Fibroblast of the aortic adventitia (primary cell): ENCODE measurements at regions not wholly inside any gene's neighbourhood (a gene's known extent, or its start where the extent isn't known, plus 50 kb on each side); places are given as distances from the start of the nearest gene placed in this dataset.

Experiments used
- DNase-seq: peaks from one replicate; pipeline ENCODE4 v3.0.0-alpha.2; 2010; ENCODE audit warnings: low read depth
- H3K4me3 ChIP-seq: 2 replicates; pipeline ENCODE4 v1.5.1; 2011; ENCODE audit warnings: low read depth, mild to moderate bottlenecking, control low read depth, low read length, moderate library complexity
- TF ChIP-seq, protein P1 (sequence below): IDR thresholded peaks from 2 replicates; pipeline ENCODE4 v1.5.1; 2011; ENCODE audit warnings: mild to moderate bottlenecking, low read length, control low read depth, inconsistent platforms; ENCODE audit not compliant: insufficient read depth

DNA sequence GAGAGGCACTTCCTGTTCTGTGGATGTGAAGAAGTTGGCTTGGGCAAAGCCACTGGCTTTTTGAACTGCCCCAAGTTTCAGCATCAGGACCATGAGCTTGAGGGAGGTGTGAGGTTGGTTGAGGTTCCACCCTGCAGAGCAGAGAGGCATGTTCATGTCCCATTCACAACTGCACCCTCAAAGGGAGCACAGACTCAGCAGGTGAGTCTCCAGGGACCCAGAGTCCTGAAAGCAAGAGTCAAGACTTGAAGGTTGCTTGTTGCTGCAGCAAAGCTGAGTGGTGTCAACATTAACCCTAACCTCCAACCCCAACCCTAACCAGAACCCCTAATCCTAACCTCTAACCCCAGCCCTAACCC lies 556.3 kb downstream of the BRD1 start:
- no peak overlapping the region for H3K4me3 ChIP-seq
- TF ChIP-seq, protein P1, sequence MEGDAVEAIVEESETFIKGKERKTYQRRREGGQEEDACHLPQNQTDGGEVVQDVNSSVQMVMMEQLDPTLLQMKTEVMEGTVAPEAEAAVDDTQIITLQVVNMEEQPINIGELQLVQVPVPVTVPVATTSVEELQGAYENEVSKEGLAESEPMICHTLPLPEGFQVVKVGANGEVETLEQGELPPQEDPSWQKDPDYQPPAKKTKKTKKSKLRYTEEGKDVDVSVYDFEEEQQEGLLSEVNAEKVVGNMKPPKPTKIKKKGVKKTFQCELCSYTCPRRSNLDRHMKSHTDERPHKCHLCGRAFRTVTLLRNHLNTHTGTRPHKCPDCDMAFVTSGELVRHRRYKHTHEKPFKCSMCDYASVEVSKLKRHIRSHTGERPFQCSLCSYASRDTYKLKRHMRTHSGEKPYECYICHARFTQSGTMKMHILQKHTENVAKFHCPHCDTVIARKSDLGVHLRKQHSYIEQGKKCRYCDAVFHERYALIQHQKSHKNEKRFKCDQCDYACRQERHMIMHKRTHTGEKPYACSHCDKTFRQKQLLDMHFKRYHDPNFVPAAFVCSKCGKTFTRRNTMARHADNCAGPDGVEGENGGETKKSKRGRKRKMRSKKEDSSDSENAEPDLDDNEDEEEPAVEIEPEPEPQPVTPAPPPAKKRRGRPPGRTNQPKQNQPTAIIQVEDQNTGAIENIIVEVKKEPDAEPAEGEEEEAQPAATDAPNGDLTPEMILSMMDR, result no peak
- no peak for DNase-seq

DNA sequence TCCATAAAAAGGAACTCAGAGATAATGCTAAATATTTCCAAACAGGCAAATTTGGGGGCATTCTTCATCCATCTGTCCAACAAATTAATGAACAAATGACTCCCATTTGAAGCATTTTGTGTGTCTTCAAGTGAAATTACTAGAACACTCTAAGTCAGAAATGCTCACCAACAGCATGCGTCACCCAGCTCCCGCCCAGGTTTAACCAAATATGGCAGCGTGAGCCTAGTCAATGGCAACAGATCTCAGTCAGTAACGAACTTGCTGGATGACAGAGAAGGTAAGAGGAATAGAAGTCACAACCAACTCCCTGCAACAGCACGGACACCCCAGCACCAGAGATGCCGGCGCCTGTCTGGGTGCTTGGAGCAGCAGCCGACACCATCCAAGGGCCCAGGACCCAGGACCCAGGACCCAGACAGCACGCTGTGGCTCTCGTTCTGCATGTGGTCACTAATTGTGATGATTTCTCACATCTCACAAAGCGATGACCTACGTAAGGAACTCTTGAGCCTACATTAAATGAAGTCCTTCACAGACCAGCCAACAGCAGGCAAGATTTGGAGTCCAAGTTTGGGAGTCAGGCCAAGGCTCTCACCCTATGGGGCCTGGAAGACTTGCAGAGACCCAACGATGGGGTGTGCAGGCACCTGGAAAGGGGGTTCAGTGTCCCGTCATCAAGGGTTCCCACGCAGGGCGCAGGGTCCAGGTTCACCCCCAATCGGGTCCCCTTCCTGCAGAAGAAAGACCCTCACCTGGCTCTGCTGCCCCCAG lies 556.9 kb downstream of the BRD1 start:
- TF ChIP-seq, protein P1, result no peak
- no peak overlapping the region for H3K4me3 ChIP-seq

DNA sequence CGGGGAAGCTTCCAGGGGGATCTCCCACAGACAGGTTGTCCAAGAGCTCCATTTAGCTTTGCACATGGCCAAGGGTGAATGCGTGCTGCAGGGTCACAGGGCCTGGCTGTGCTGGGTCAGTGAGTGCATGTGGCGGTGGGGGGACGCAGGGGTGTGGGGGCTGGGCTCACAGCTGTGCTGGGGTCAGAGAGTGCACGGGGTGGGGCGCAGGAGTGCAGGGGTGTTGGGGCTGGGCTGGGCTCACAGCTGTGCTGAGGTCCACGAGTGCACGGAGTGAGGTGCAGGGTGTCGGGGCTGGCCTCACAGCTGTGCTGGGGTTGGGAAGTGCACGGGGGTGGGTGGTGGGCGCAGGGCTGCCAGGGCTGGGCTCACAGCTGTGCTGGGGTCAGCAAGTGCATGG lies 557.7 kb downstream of the BRD1 start:
- no peak for DNase-seq
- H3K4me3 ChIP-seq, result no peak overlapping the region
- TF ChIP-seq, protein P1, result no peak

More for the DNA sequence above, 556.9 kb downstream of the BRD1 start:
- DNase-seq, result no peak

DNA sequence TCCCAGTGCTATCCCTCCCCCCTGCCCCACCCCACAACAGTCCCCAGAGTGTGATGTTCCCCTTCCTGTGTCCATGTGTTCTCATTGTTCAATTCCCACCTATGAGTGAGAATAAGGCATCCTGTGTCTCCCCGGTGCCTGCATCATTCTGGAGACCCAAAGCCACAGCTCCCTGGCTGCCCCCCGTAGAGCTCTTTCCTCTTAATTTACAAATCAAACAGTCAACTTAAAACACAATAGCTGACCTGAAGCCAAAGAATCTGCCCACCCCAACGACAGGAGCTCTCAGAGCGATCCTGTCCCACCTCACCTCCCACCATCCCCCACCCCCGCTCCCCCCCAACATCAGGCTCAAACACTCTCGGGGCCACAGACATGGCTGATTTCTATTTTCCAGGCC lies 558.3 kb downstream of the BRD1 start:
- no peak for DNase-seq
- TF ChIP-seq, protein P1, result no peak

DNA sequence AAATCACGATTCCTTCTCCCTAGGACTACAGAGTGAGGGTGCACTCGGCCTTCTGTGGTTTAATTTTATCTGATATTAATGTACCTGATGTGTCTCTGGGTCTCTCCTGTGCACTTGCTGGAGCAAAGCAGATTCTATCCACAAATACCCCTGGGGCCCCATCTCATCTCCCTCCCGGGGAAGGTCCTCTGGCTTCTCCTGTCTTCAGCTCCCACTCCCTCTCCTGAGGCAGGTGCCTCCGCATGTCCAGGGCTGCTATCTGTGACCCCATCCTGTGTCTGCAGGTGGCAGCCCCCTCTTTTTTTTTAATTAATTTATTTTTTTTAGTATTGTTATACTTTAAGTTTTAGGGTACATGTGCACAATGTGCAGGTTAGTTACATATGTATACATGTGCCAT lies 558.7 kb downstream of the BRD1 start:
- TF ChIP-seq, protein P1, result no peak
- DNase-seq, result no peak
- H3K4me3 ChIP-seq, result no peak overlapping the region

More for the DNA sequence above, 558.3 kb downstream of the BRD1 start:
- H3K4me3 ChIP-seq, result no peak overlapping the region

DNA sequence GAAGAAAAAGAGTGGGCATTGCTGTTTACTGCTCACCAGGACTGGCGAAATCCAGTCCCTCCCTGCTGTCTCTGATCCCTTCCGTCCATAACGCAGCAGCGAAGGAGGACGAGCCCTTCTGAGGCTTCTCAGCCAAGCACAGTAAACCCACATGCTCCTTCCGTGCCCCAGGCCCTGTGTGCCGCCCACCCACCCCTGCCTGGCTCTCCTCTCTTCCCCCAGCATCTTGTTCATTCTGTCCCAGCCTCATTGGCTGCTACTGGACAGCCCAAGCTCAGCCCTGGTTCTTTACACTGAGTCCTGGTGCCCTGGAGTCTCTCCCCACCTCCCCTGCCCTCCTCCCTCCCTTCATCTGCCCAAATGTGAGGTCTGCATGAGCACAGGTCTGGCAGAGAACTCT lies 559.7 kb downstream of the BRD1 start:
- no peak overlapping the region for H3K4me3 ChIP-seq
- no peak for DNase-seq
- TF ChIP-seq, protein P1, result no peak
